ENCODE measurements at regions not wholly inside any gene's neighbourhood (a gene's known extent, or its start where the extent isn't known, plus 50 kb on each side); places are given as distances from the start of the nearest gene placed in this dataset.

GRCh38 chr1:71312545-71312944 lies 231.7 kb upstream of the ZRANB2 start:
- Histone ChIP-seq H3K4me1 (no peaks in the 10 kb centered on the region), H3K36me3 (no peaks in the 10 kb centered on the region), H3K27me3 (no peaks in the 10 kb centered on the region), H3K4me3 (no peak overlapping the region), H3K27ac (no peak overlapping the region), H3K9me3 (peaks cover 5% of the 10 kb centered on the region)
- 44% methylated on average over 2 of the region's 2 CpGs for whole genome bisulfite sequencing
- TF ChIP-seq POLR2AphosphoS5 (IDR thresholded peaks at IDR 0.05): no peak
- TF ChIP-seq POLR2A (IDR thresholded peaks at IDR 0.05): no peak
- TF ChIP-seq, protein P1, sequence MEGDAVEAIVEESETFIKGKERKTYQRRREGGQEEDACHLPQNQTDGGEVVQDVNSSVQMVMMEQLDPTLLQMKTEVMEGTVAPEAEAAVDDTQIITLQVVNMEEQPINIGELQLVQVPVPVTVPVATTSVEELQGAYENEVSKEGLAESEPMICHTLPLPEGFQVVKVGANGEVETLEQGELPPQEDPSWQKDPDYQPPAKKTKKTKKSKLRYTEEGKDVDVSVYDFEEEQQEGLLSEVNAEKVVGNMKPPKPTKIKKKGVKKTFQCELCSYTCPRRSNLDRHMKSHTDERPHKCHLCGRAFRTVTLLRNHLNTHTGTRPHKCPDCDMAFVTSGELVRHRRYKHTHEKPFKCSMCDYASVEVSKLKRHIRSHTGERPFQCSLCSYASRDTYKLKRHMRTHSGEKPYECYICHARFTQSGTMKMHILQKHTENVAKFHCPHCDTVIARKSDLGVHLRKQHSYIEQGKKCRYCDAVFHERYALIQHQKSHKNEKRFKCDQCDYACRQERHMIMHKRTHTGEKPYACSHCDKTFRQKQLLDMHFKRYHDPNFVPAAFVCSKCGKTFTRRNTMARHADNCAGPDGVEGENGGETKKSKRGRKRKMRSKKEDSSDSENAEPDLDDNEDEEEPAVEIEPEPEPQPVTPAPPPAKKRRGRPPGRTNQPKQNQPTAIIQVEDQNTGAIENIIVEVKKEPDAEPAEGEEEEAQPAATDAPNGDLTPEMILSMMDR (IDR thresholded peaks at IDR 0.05): no peak
- TF ChIP-seq EP300 (IDR thresholded peaks at IDR 0.05): no peak
- DNase-seq (ENCODE audit: low spot score in 2 of 2): no peak

DNA sequence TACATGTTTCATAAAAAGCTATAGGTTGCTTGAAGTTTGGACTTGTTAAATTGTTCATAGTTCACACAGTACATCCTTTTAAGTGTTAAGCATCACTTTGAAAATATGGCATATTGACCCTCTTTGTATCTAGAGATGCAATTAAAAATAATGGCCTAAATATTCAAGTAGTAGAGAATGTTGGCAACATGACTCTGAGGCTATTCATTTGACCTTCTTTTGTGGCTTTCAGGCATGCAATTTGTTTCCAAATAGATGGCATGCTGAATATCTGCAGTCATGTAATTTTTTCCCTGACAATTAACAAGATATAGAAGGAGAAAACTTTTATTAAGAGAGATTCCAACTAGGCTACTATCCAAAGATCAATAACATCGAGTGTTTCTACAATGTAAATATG lies 230.5 kb upstream of the ZRANB2 start:
- H3K27ac ChIP-seq: no peak overlapping the region
- H3K4me3 ChIP-seq: no peak overlapping the region
- no peaks in the 10 kb centered on the region for H3K4me1 ChIP-seq
- DNase-seq (ENCODE audit: low spot score in 2 of 2): no peak
- no peaks in the 10 kb centered on the region for H3K36me3 ChIP-seq
- no peaks in the 10 kb centered on the region for H3K27me3 ChIP-seq
- H3K9me3 ChIP-seq: peaks cover 5% of the 10 kb centered on the region
- no peak for TF ChIP-seq POLR2A (IDR thresholded peaks at IDR 0.05)
- TF ChIP-seq, protein P1 (IDR thresholded peaks at IDR 0.05): no peak
- TF ChIP-seq EP300 (IDR thresholded peaks at IDR 0.05): no peak
- TF ChIP-seq POLR2AphosphoS5 (IDR thresholded peaks at IDR 0.05): no peak
- WGBS: 46% methylated on average over 1 of the region's 1 CpG

- Histone ChIP-seq H3K4me3 (no peak overlapping the region), H3K4me1 (no peaks in the 10 kb centered on the region), H3K36me3 (no peaks in the 10 kb centered on the region), H3K27ac (no peak overlapping the region), H3K27me3 (no peaks in the 10 kb centered on the region), H3K9me3 (no peaks in the 10 kb centered on the region)
- no peak for DNase-seq (ENCODE audit: low spot score in 2 of 2)
- TF ChIP-seq, protein P1 (IDR thresholded peaks at IDR 0.05): no peak
- TF ChIP-seq POLR2A (IDR thresholded peaks at IDR 0.05): no peak
- no peak for TF ChIP-seq EP300 (IDR thresholded peaks at IDR 0.05)
- TF ChIP-seq POLR2AphosphoS5 (IDR thresholded peaks at IDR 0.05): no peak
Observed at GRCh38 chr1:71307451-71307850, 226.6 kb upstream of the ZRANB2 start.

- H3K9me3 ChIP-seq: no peaks in the 10 kb centered on the region
- no peaks in the 10 kb centered on the region for H3K27me3 ChIP-seq
- 53% methylated on average over 3 of the region's 3 CpGs for WGBS
- no peak overlapping the region for H3K27ac ChIP-seq
- DNase-seq (ENCODE audit: low spot score in 2 of 2): no peak
- no peak for TF ChIP-seq POLR2AphosphoS5 (IDR thresholded peaks at IDR 0.05)
- TF ChIP-seq, protein P1 (IDR thresholded peaks at IDR 0.05): no peak
- no peak for TF ChIP-seq POLR2A (IDR thresholded peaks at IDR 0.05)
- TF ChIP-seq EP300 (IDR thresholded peaks at IDR 0.05): no peak
- H3K4me3 ChIP-seq: no peak overlapping the region
- no peaks in the 10 kb centered on the region for H3K4me1 ChIP-seq
- no peaks in the 10 kb centered on the region for H3K36me3 ChIP-seq
Observed at GRCh38 chr1:71304125-71304524, 223.3 kb upstream of the ZRANB2 start.

- no peak for DNase-seq (ENCODE audit: low spot score in 2 of 2)
- Histone ChIP-seq H3K27ac (no peak overlapping the region), H3K27me3 (no peaks in the 10 kb centered on the region), H3K4me1 (no peaks in the 10 kb centered on the region), H3K36me3 (no peaks in the 10 kb centered on the region), H3K9me3 (no peaks in the 10 kb centered on the region), H3K4me3 (no peak overlapping the region)
- TF ChIP-seq POLR2A (IDR thresholded peaks at IDR 0.05) (no peak), EP300 (IDR thresholded peaks at IDR 0.05) (no peak)
- WGBS: 54% methylated on average over 4 of the region's 4 CpGs
Observed at GRCh38 chr1:71303617-71304041, 222.8 kb upstream of the ZRANB2 start.

DNA sequence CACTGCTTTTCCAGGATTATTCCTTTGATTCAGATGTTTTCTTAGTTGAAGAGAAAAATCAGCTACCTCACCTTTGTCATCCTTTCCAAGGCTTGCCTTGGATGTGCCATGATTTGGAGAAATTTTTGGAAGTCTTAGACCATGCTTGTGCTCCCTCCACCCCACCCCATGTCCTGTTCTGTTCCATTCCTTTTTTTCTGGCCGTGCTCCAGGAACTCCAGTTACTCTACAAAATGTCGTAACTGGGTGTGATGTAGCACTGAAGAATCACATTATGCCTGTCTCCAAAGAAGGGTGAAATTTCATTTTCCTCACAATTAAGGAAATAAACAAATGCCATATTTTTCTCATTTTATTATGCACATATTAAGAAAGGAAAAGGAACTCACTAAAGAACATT lies 217.8 kb upstream of the ZRANB2 start:
- DNase-seq (ENCODE audit: low spot score in 2 of 2): peak in 1 of 2 donors; percentile 65
- H3K9me3 ChIP-seq: no peaks in the 10 kb centered on the region
- no peak overlapping the region for H3K4me3 ChIP-seq
- H3K36me3 ChIP-seq: no peaks in the 10 kb centered on the region
- H3K4me1 ChIP-seq: peaks cover 12% of the 10 kb centered on the region
- H3K27ac ChIP-seq: no peak overlapping the region
- TF ChIP-seq, protein P1 (IDR thresholded peaks at IDR 0.05): no peak
- TF ChIP-seq EP300 (IDR thresholded peaks at IDR 0.05) (no peak), POLR2A (IDR thresholded peaks at IDR 0.05) (no peak), POLR2AphosphoS5 (IDR thresholded peaks at IDR 0.05) (no peak)
- WGBS: 30% methylated on average over 2 of the region's 2 CpGs
- no peaks in the 10 kb centered on the region for H3K27me3 ChIP-seq
